HG02840 (cell line): ENCODE measurements at regions not wholly inside any gene's neighbourhood (a gene's known extent, or its start where the extent isn't known, plus 50 kb on each side); places are given as distances from the start of the nearest gene placed in this dataset.
"Not testable (repeated sequence)": the region's sequence is repeated elsewhere in the genome, so short reads cannot be mapped to it uniquely, and the experiment has no call there.

ENCODE experiments used
- ATAC-seq: cut with Tn5 transposase; IDR thresholded peaks from one replicate; pipeline ENCODE4 v1.9.1; 2021; ENCODE audit warnings: mild to moderate bottlenecking, moderate library complexity, moderate number of reproducible peaks; ENCODE audit not compliant: unreplicated experiment, low FRiP score

GRCh38 chr14:65153101-65153500 is 50.8 kb upstream of the MAX start:
- ATAC-seq: no peak

GRCh38 chr14:65156568-65157366 is 54.5 kb upstream of the MAX start:
- peak; percentile 68 for ATAC-seq

DNA sequence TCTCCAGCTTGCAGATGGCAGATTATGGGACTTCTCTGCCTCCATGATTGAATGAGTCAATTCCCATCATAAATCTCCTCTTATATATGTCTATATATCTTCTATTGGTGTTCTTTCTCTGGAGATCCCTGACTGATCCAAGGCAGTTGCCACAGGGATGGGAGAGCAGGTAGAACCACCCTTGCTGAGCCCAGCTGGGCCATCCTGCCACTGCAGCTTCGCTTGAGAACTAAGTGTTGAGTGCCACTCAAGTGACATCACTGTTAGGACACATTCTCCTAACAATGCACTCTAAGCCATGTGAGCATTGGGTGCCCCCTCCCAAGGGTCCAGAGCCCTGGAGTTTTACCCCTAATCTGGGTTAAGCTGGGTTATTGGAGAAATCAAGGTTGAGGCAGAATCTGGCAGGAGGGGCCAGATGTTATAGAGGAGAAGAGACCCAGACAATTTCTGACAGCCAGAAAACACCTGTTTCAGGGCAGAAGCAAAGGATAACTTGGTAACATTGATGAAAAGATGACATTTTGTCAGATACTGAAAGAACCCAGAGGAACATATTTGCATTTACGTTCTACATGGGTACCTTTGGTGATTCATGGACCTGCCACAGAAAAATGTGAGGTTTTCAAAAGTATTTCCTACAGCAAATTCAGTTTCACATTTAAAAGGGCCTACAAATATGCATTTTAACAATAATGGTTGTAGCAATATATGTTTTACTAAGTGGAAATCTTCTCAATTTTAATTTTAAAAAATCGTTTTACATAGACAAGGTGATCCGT is 57.2 kb upstream of the MAX start:
- peak; percentile 60 for ATAC-seq

DNA sequence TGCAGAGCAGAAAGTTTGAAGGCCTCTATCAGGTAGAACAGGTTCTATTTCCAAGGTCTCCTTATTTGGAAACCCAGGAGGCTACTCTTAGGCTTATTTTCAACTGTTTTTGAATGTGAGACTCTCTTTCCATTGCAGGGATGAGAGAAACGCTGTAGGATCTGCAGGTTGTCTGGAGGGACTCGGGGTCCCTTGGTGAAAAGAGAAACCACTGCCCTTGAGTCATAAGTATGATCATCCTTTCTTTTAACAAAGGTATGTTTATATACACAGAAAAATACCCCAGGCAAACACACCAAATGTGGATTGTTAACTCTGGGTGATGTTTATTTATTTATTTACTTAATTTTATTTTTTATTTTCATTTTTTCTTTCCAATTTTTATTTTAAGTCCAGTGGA is 57.8 kb upstream of the MAX start:
- ATAC-seq: peak; percentile 7

- no peak for ATAC-seq
These were observed 59.7 kb upstream of the MAX start for GRCh38 chr14:65162031-65162430.

- ATAC-seq: no peak
These were observed 61.9 kb upstream of the MAX start for GRCh38 chr14:65164068-65164824.

GRCh38 chr14:65164825-65165135 is 62.5 kb upstream of the MAX start:
- no peak for ATAC-seq

GRCh38 chr14:65167072-65167645 is 64.8 kb upstream of the MAX start:
- no peak for ATAC-seq

DNA sequence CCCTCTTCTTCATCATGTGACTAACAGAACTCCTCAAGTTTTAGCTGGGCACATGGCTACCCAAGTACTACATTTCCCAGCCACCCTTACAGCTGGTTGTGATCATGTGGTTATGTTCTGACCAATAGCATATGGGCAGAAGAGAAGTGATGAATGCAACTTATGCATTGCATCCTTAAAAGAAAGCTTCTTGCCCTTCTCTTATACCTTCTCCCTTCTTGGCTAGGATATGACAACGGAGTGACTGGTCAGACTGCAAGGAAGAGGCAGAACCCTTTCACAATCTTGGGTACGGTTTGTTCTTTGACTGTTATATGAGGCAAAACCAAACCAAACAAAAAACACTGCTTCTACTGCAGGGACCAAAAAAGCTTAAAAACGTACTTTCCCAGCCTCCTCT is 66.5 kb upstream of the MAX start:
- ATAC-seq: no peak

GRCh38 chr14:65169351-65169750 is 67.0 kb upstream of the MAX start:
- ATAC-seq: peak; percentile 74

DNA sequence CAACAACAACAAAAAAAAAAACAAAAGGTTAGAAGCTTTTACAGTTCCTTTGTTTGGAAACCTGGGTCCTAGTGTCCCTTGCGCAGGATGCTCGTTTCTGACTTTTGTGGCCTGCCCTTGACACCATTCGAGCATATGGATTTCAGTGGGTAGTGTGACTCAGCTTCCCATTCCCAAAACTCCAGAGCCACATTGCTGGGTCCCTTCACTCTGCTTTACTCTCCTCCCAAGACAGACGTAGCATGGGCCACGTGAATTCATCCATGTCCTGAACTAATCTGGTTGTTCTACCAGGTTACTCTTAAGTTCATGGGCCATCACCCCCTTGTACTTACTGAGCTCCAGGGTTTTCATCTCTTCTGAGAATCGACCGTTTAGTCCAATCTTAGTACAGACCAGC is 68.0 kb upstream of the MAX start:
- no peak for ATAC-seq

- ATAC-seq: no peak
These were observed 68.6 kb upstream of the MAX start for GRCh38 chr14:65170768-65171507.

- ATAC-seq: no peak
These were observed 71.8 kb upstream of the MAX start for GRCh38 chr14:65173973-65174693.

GRCh38 chr14:65174783-65175182 is 72.5 kb upstream of the MAX start:
- no peak for ATAC-seq

DNA sequence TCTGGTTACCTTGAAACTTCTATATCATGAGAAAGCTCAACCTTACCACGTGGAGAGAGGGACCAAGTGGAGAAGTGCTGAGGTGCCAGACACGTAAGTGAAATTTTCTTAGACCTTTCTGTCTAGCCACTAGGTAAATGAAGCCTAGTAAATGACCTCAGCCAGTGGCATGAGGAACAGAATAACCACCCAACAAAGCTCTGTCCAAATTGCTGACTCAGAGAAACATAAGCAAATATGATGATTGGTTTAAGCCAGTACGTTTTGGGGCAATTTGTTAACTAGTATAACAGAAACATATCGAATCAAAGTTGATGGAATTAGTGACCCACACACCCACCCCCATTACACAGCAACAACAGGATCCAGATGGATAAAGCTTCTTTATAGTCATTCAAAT is 75.2 kb upstream of the MAX start:
- ATAC-seq: no peak

- not testable (repeated sequence) for ATAC-seq
These were observed 76.9 kb upstream of the MAX start for GRCh38 chr14:65179231-65179630.

- peak; percentile 90 for ATAC-seq
These were observed 77.8 kb upstream of the MAX start for GRCh38 chr14:65179918-65180724.

DNA sequence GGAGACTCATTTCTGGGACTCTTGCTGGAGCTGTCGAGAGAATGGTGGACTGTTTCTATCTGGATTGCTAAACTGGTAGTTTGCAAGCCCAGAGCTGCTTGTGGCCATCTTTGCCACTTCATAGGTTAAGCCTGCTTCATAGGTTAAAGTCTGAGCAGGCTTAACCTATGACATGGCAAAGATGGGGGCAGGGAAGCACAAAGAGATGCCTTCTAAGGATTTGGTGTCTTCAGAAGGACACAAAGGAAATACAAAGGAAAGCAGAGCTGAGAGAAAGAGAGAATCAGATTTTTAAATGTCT is 78.4 kb upstream of the MAX start:
- ATAC-seq: no peak
